CD1c-positive myeloid dendritic cell (primary cell): ENCODE measurements at regions not wholly inside any gene's neighbourhood (a gene's known extent, or its start where the extent isn't known, plus 50 kb on each side); places are given as distances from the start of the nearest gene placed in this dataset.
"Not testable (repeated sequence)": the region's sequence is repeated elsewhere in the genome, so short reads cannot be mapped to it uniquely, and the experiment has no call there.

ENCODE experiments used
- DNase-seq: peaks from one replicate; pipeline ENCODE4 v3.0.0-alpha.2; 2016; ENCODE audit errors: extremely low spot score

DNA sequence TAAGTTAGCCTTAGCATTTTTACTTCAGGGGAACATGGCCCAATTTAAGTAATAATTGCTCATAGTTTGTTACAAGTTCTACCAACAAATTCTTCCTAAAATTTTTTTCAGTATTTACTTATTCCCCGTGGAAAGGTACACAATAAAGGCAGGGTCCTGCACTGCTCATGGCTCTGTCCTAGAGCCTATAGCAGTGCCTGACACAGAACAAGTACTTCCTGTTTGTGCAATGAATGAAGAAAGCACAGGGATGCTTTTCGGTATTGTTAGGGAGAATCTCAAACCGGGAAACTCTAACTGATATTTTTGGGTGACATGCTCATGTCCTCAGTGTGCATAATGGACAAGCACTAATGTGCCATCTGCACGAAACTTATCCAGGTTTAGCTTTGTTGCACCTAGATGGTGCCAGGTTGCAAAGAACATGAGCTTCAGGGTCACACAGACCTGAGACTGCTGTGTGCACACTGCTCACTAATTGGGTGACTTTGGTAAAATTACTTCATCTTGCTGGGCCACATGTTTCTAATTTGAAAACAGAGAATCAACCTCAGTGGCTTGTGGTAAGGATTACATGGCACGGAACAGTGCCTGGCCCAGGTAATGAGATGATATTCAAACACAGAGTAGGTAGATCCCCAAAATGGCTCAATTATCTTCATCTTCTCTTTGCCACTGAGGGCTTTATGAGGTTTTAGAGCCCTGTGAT, 175.8 kb upstream of the NPY2R start:
- DNase-seq: no peak

GRCh38 chr4:155033604-155034003, 174.8 kb upstream of the NPY2R start:
- DNase-seq: no peak

DNA sequence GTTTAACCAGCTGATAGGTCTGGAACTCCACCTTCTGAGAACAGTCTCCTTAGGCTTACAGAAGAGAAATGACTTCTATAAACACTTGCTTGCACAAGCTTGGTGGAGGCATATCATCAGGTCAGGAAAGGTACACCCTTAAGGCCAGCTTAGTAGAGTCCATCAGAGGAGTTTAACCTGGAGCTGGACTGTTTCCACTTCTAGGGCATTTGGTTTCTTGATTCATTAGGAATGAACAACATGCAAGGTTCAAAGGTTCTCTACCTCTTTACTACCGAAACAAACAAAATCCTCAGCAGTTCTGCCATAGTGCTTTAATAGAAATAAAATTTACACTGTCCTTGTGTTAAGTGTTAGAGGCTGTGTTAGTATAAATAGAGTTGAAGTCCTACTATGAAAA, 171.4 kb upstream of the NPY2R start:
- DNase-seq: no peak

GRCh38 chr4:155038459-155038858, 170.0 kb upstream of the NPY2R start:
- no peak for DNase-seq

DNA sequence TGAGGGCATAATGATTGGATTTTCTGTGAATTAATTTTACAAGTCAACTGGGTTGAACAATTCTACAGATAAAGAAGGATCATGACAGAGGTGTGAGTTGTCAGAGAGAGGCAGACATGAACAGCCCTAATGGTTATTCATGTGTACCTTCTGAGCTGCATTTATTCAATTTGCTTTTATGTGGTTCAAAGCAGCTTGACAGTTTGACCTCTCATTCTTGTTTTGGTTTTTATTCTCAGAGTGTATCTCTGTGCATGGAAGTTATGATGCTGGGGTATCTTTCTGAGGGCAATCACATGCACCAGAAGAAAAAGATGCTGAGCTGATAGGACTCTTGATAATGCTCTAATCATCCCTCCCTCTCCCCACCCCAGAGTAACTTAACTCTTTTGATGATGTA, 169.3 kb upstream of the NPY2R start:
- DNase-seq: no peak

DNA sequence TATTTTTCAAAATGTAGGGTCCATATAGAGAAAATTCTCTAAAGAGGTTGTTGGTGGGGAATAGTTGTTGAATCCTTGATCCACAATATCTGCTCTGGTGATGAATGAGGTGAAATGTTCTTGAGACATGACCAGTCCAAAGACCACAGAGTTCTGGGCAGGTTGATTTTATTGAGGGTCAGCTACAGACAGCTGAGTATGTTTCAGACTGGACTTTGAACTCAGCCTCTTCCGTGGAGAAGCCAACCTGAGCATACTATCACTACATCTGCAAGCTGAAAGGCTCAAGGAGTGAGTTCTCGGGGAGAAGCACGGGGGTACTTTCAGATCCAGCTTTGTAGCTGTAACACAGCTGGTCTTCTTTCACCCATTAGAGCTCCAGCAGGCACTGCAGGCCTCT, 168.4 kb upstream of the NPY2R start:
- no peak for DNase-seq

- no peak for DNase-seq
Measured at GRCh38 chr4:155042014-155042413, 166.4 kb upstream of the NPY2R start.

- not testable (repeated sequence) for DNase-seq
Measured at GRCh38 chr4:155044251-155044650, 164.2 kb upstream of the NPY2R start.

DNA sequence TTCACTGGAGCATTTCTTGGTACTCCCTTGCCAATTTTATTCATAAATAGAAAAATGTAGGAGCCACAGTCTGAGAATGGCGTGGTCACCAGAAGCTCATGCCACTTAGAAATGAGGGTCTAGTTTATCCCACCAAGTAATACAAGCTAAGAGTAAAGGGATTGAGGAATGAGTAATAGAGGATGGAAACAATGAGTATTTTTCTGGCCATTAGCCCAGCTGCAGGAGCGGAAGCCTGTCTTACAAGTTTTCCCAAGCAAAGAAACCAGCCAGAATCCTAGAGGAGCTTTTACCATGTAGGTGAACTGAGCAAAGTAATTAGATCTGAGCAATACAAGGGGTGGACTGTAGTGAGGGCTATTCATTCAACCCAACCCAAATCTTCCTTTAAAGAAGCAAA, 160.7 kb upstream of the NPY2R start:
- no peak for DNase-seq

GRCh38 chr4:155054042-155054441, 154.4 kb upstream of the NPY2R start:
- DNase-seq: not testable (repeated sequence)

DNA sequence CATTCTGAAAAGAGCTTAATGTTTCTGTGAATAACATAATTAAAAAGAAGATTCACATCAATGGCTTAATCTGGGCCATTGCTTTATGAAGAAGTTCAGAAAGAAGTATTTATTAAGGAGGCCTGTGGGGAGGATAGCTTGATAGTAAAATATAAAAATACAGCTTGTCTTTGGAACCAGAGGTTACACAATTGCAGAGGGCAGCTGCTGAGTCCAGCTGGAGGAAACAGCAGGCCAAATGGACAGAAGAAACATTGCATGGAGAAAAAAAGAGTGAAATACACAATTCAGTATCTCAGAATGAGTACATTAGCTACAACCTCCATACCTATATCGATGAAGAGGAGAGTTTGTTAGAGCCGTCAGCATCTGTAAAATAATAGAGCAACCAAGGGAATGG, 148.0 kb upstream of the NPY2R start:
- DNase-seq: no peak

DNA sequence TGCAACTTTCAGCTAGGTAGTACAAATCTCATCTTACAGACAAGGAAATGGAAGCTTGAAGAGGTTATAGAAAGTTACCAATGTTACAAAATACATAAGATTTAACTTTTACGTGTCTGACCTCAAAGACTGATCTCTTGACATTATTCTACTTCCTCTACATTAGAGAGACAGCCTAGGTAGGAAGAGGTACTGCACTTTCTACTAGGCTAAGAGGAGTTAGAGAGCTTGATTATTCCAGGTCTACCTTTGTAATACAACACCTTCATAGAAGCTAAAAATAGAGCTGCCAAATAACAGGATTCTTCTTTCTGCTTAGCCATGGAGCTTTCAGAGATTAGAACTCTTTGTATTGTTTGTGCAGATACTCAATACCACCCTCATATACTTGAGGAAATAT, 147.6 kb upstream of the NPY2R start:
- no peak for DNase-seq

- no peak for DNase-seq
Measured at GRCh38 chr4:155062948-155063347, 145.5 kb upstream of the NPY2R start.

GRCh38 chr4:155064934-155065333, 143.5 kb upstream of the NPY2R start:
- DNase-seq: not testable (repeated sequence)

DNA sequence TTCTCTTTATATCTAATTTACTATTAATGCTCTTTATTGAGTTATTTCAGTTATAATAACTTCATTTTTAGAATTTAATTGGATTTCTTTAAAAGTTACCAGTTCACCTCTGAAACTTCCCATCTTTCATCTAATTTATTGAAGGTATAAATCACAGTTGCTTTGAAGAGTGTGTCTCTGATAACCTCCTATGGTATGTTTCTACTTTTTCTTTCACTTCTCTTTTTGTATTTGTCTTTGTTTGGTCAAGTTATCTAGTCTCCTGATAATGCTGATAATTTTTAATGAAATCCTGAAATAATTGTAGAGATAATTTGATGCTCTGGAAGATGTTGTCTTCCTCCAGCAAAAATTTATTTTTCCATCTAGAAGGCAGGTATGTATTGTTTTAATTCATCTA, 141.6 kb upstream of the NPY2R start:
- no peak for DNase-seq

DNA sequence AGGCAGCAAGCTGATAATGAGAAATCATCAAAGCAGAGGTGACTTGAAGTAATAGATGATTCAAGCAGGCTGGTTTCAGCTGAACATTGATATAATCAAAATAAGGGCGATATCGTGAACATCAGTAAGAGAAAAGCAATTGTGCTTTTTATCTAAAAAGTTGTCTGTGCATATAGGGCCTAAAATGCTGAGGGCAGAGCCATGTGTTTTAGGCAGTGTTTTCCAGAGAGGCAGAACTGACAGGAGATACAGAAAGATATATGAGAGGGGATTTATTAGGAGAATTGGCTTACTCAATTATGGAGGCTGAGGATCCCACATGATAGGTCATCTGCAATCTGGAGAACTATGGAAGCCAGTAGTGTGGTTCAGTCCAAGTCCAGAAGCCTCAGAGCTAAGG, 136.5 kb upstream of the NPY2R start:
- DNase-seq: no peak

DNA sequence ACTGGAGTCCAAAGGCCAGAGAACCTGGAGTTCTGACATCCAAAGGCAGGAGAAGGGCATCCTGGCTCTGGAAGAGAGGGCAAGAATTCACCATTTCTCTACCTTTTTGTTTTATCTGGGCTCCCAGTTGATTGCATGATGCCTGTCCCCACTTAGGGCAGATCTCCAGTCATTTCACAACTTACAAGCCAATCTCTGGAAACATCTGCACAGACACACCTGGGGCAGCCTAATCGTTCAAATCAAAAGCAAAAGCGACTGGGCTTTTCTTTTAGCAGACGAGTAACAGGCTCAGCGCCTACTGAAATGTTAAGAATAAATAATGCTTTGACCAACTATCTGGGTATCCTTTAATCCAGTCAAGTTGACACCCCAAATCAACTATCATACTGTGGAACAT, 136.0 kb upstream of the NPY2R start:
- no peak for DNase-seq

- no peak for DNase-seq
Measured at GRCh38 chr4:155073852-155074251, 134.6 kb upstream of the NPY2R start.

DNA sequence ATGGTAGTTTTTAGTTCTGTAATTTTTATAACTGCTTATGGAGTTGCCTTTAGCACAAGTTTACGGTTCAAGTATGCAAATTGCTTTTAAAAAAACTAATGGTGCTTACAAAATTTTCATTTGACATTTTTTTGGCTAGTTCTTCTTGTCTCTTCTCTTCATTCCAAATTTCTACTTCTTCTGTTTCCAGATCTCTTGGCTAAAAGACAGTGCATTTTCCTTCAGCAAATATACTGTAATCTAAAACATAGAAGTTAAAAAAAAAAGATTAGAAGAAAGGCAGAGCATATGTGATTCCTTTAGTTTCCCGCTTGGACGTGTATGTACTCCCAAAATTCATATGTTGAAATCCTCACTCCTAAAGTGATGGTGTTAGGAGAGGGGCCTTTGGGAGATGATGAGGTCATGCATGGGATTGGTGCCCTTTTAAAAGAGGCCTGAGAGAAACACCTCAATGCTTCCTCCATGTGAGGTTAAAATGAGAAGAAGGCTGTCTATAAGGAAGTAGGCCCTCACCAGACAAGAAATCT, 132.1 kb upstream of the NPY2R start:
- DNase-seq: no peak

DNA sequence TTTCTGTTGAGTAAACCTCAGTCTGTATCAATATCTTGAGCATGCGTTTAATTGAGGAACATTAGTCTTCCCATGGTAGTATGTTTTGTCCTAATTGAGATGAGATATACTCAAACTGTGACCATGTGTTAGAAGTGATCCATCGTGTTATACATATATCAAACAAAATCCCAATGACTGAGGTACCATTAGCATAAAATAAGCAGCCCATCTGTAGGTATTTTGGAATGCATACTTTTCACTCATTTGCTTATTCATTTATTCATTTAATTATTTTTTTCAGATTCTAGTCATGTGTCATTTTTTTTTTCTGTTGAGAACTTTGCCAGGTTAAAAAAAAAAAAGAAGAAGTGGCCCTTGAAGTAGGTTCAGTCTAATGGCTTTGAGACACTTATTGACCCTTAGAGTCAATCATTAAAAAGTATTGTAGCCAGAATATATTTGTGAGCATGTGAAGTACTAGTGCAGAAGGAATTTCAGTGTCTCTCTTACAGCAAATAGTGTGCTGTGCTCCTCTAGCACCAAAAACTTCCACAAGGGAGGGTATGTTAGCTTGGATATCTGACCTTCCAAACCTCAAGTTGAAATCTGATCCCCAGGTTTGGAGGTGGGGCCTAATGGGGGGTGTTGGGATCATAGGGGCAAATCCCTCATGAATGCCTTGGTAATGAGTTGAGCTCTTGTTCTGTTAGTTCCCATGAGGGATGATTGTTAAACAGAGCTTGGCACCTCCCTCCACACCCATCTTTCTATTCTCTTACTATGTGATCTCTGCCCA, 130.8 kb upstream of the NPY2R start:
- DNase-seq: no peak

DNA sequence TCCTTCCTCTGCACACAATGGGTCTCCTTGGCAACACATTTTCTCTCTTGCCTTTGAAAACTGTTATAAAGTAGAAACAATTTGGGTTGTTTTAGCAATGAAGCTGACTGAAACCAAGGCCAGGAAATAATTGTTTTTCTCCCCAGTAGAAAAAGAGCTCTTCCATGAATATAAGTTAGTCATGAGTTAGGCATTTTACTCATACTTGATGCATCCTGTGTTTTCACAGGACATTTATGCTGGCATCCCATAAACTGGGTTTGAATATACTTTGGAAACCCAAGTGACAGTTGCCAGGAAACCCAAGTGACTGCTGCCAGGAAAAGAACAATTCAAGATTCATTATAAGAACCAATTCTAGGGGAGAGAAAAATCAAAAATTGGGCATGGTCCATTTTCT, 128.6 kb upstream of the NPY2R start:
- no peak for DNase-seq

DNA sequence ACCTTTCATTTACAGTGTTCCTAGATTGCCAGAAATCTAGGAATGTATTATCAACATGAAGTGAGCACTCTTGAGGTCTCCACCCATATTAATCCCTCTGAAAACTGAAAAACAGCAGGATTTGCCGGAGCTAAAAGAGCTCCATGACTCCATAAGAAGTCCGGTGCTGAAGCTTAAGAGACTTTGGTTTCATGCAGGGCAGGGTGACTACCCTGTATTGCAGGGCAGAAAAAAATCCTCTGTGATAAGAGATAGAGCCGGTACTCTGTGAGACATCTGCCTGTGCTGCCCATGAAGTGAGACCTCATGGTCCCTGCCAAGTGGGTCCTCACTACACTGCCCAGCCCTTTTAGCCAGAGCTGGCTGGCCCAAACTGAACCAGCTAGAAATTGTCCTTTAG, 127.2 kb upstream of the NPY2R start:
- DNase-seq: no peak

GRCh38 chr4:155085843-155086530, 122.4 kb upstream of the NPY2R start:
- no peak for DNase-seq
